Esophagus squamous epithelium (tissue), 5 donors: ENCODE measurements at regions not wholly inside any gene's neighbourhood (a gene's known extent, or its start where the extent isn't known, plus 50 kb on each side); places are given as distances from the start of the nearest gene placed in this dataset.

Source experiments
- DNase-seq: peaks from one replicate; lab custom pipeline; 2025; lab: John Stamatoyannopoulos, UW
- H3K27ac ChIP-seq, 4 donors: fragments of 200-600 bp; sonication (generic); one replicate each; pipeline ENCODE4 v1.5.1; 2016 to 2019; ENCODE audit warnings: mild to moderate bottlenecking in 1 of 4
- H3K27me3 ChIP-seq, 4 donors: fragments of 200-600 bp; sonication (generic); 1 replicate in 3 of 4; 2 replicates in 1 of 4; pipeline versions ENCODE4 v1.5.1 to v1.6.0; 2017 to 2021; ENCODE audit warnings: antibody characterized with exemption in 1 of 4
- H3K36me3 ChIP-seq, 3 donors: fragments of 200-600 bp; sonication (generic); one replicate each; pipeline ENCODE4 v1.5.1; 2016 to 2019
- H3K4me1 ChIP-seq, 3 donors: fragments of 200-600 bp; sonication (generic); one replicate each; pipeline ENCODE4 v1.5.1; 2017 to 2019
- H3K4me3 ChIP-seq, 4 donors: fragments of 200-600 bp; sonication (generic); 1 replicate in 3 of 4; 2 replicates in 1 of 4; pipeline ENCODE4 v1.5.1; 2016 to 2019; ENCODE audit warnings: mild to moderate bottlenecking in 2 of 4, moderate library complexity in 1 of 4
- H3K9me3 ChIP-seq, 3 donors: fragments of 200-600 bp; sonication (generic); one replicate each; pipeline ENCODE4 v1.5.1; 2016 to 2019
- POLR2A ChIP-seq, 4 donors: fragments of 450-650 bp; IDR thresholded peaks; one replicate each; pipeline ENCODE4 v1.6.1; 2017; ENCODE audit warnings: antibody characterized with exemption in 4 of 4, mild to moderate bottlenecking in 4 of 4, moderate library complexity in 3 of 4
- WGBS, 2 donors: methylation state at CpG; one replicate each; pipeline ENCODE4 v1.1.5; 2018; 5-methylcytosine and 5-hydroxymethylcytosine counted together
- intact Hi-C: fragments of 100-400 bp; cut with DNase I; formaldehyde crosslinking; loops from one replicate; pipeline ENCODE4 v1.15.0; 2022
- TF ChIP-seq, protein P1 (sequence below), 6 experiments: fragments of 450-650 bp in 4 of 6; fragments of 200-600 bp in 2 of 6; sonication (generic) in 2 of 6; IDR thresholded peaks; one replicate each; pipeline ENCODE4 v1.5.1; 2016 to 2019; ENCODE audit warnings: antibody characterized with exemption in 6 of 6, mild to moderate bottlenecking in 4 of 6, moderate library complexity in 4 of 6
- donor health status: DM: yes; HTN: yes; CAD: no.

DNA sequence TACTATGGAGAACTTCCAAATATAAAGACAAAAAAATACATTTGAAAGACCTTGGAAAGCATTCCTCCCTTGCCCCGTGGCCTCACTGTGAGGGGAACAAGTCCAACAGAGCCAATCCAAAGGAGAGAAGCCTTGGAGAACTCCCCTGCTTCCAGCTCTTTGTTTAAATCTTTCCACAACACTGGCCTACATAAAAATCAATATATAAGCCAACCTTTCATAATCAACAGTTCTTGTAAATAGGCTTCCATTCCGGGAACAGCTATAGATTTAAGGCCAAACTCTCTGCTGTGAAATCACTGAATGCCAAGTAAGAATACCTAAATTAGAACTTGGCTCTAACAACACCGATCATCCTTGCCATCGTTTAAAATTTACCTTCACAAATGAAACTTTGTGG, 242.1 kb downstream of the HACE1 start:
- TF ChIP-seq, protein P1, sequence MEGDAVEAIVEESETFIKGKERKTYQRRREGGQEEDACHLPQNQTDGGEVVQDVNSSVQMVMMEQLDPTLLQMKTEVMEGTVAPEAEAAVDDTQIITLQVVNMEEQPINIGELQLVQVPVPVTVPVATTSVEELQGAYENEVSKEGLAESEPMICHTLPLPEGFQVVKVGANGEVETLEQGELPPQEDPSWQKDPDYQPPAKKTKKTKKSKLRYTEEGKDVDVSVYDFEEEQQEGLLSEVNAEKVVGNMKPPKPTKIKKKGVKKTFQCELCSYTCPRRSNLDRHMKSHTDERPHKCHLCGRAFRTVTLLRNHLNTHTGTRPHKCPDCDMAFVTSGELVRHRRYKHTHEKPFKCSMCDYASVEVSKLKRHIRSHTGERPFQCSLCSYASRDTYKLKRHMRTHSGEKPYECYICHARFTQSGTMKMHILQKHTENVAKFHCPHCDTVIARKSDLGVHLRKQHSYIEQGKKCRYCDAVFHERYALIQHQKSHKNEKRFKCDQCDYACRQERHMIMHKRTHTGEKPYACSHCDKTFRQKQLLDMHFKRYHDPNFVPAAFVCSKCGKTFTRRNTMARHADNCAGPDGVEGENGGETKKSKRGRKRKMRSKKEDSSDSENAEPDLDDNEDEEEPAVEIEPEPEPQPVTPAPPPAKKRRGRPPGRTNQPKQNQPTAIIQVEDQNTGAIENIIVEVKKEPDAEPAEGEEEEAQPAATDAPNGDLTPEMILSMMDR (IDR thresholded peaks at IDR 0.05) = no peak
- TF ChIP-seq POLR2A (IDR thresholded peaks at IDR 0.05) = no peak
- H3K4me3 ChIP-seq = no peak overlapping the region
- 49 to 50% methylated on average over 4 of the region's 4 CpGs for WGBS, 2 donors
- H3K36me3 ChIP-seq = no peaks in the 10 kb centered on the region
- intact Hi-C loops = no loop called here
- H3K4me1 ChIP-seq = no peaks in the 10 kb centered on the region
- H3K27ac ChIP-seq = no peak overlapping the region
- no peak for DNase-seq
- H3K27me3 ChIP-seq = no peaks in the 10 kb centered on the region
- H3K9me3 ChIP-seq = no peaks in the 10 kb centered on the region

DNA sequence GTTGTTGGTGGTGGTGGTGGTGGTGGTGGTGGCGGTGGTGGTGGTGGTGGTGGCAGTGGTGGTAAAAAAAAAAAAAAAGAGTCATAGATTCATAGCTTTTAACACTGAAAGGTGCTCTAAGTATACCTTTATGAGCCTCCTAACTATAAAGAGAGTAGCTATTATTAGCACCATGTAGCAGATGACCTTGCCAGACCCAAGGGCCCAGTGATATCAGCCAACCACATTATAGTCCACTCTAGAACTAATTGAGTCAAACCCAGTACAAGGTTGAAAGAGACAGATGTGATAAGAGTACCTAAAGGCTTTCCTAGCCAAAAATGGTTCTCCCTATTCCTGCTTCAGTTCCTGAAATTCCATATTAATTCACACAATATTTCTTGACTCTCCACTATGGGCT, 245.3 kb downstream of the HACE1 start:
- TF ChIP-seq POLR2A (IDR thresholded peaks at IDR 0.05) = no peak
- TF ChIP-seq, protein P1 (IDR thresholded peaks at IDR 0.05) = no peak
- Histone ChIP-seq H3K36me3 (no peaks in the 10 kb centered on the region), H3K9me3 (no peaks in the 10 kb centered on the region), H3K4me1 (no peaks in the 10 kb centered on the region), H3K27ac (no peak overlapping the region), H3K27me3 (no peaks in the 10 kb centered on the region), H3K4me3 (no peak overlapping the region)
- no CpG with 5 or more reads among the region's 1 CpG for WGBS, 2 donors
- no peak for DNase-seq
- intact Hi-C loops = no loop called here

DNA sequence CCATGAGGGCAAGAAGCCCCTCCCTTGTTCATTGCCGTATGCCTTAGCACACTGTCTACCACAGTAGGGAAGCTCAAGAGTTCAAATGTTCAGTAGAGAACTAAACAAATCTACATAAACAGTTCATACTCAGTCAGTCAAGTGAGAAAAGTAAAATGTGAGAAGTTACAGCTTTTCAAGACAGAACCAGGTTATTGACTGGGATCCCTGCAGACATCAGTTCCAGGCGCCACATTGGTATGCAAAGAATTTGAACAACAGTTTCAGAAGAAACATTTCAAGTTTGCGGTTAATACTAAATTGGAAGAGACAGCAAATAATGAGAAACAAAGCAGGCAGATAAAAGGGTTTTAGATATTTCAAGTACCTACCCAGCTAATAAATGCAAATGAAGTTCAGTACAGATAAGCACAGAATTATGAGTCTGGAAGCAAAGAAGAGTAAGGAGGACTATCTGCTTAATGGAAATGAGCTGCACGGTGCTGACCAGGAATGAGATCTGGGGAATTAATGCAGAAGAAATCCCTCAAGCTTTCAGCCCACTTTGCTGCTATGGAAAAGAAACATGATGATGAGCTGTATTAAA, 246.2 kb downstream of the HACE1 start:
- 69 to 74% methylated on average over 4 of the region's 4 CpGs for WGBS, 2 donors
- H3K27ac ChIP-seq = no peak overlapping the region

DNA sequence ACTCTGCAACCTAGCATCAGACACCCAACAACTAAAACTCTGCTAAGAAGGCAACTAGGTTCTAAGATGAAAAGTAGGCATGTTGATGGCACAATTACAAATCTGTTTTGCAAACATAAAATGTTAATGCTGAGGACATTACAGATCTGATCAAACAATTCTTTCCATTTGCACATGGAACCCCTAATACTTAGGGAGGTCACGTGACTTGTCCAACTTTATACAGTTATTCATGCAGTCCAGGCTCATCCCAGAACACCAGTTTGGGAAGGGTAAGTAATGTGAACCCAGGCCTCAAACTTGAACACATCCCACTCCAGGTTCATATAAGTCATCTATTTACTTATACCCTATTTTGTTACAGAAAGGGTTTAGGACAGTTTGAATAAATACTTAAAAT, 247.2 kb downstream of the HACE1 start:
- DNase-seq = no peak
- no peaks in the 10 kb centered on the region for H3K4me1 ChIP-seq
- no peak for TF ChIP-seq POLR2A (IDR thresholded peaks at IDR 0.05)
- TF ChIP-seq, protein P1 (IDR thresholded peaks at IDR 0.05) = no peak

More for the DNA sequence above, 246.2 kb downstream of the HACE1 start:
- TF ChIP-seq, protein P1 (IDR thresholded peaks at IDR 0.05) = no peak
- intact Hi-C loops = no loop called here
- Histone ChIP-seq H3K27me3 (no peaks in the 10 kb centered on the region), H3K36me3 (no peaks in the 10 kb centered on the region), H3K4me1 (no peaks in the 10 kb centered on the region), H3K4me3 (no peak overlapping the region), H3K9me3 (no peaks in the 10 kb centered on the region)
- DNase-seq = no peak

DNA sequence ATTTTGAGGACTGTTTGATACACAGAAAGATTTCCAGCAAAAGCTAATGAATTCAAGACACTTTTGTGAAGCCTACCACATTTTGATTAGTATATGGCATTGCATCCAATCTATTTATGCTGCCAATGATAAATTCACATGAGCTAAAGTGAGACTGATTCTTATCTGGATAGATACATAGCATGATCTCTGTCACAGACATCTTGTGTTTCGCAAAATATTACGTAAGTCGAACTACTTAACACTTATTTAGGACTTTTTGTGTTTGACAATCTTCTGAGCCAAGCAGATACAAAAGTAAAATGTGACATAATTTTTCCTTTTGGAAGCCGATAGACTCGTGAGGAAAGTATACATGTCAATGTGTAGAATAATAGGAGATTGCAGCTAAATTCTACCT, 251.6 kb downstream of the HACE1 start:
- H3K4me1 ChIP-seq = no peaks in the 10 kb centered on the region
- H3K27ac ChIP-seq = no peak overlapping the region
- no peak overlapping the region for H3K4me3 ChIP-seq
- 80 to 84% methylated on average over 5 of the region's 5 CpGs for WGBS, 2 donors
- intact Hi-C loops = no loop called here
- no peaks in the 10 kb centered on the region for H3K9me3 ChIP-seq
- no peak for DNase-seq
- no peak for TF ChIP-seq POLR2A (IDR thresholded peaks at IDR 0.05)
- TF ChIP-seq, protein P1 (IDR thresholded peaks at IDR 0.05) = no peak
- H3K36me3 ChIP-seq = no peaks in the 10 kb centered on the region
- no peaks in the 10 kb centered on the region for H3K27me3 ChIP-seq

More for the DNA sequence above, 247.2 kb downstream of the HACE1 start:
- Histone ChIP-seq H3K36me3 (no peaks in the 10 kb centered on the region), H3K27me3 (no peaks in the 10 kb centered on the region), H3K4me3 (no peak overlapping the region), H3K9me3 (no peaks in the 10 kb centered on the region), H3K27ac (no peak overlapping the region)
- 81 to 93% methylated on average over 1 of the region's 1 CpG for WGBS, 2 donors
- intact Hi-C loops = no loop called here
